Left renal pelvis (tissue), 4 donors: ENCODE measurements at regions not wholly inside any gene's neighbourhood (a gene's known extent, or its start where the extent isn't known, plus 50 kb on each side); places are given as distances from the start of the nearest gene placed in this dataset.

ENCODE experiments used
- DNase-seq, 4 donors: peaks; one replicate each; pipeline ENCODE4 v3.0.0-alpha.2; 2013; ENCODE audit warnings: low read depth in 4 of 4, low spot score in 3 of 4

GRCh38 chr11:94671553-94672366, 96.4 kb upstream of the AMOTL1 start:
- no peak for DNase-seq

- DNase-seq = no peak
Observed at GRCh38 chr11:94672636-94673035, 95.5 kb upstream of the AMOTL1 start.

GRCh38 chr11:94673386-94673785, 94.8 kb upstream of the AMOTL1 start:
- no peak for DNase-seq

- DNase-seq = no peak
Observed at GRCh38 chr11:94673951-94674491, 94.1 kb upstream of the AMOTL1 start.

- no peak for DNase-seq
Observed at GRCh38 chr11:94675239-94675638, 92.9 kb upstream of the AMOTL1 start.

- DNase-seq = no peak
Observed at GRCh38 chr11:94675813-94676212, 92.3 kb upstream of the AMOTL1 start.

GRCh38 chr11:94676814-94677213, 91.3 kb upstream of the AMOTL1 start:
- DNase-seq = no peak

- no peak for DNase-seq
Observed at GRCh38 chr11:94678236-94678635, 89.9 kb upstream of the AMOTL1 start.

GRCh38 chr11:94678901-94679300, 89.3 kb upstream of the AMOTL1 start:
- DNase-seq = no peak

- no peak for DNase-seq
Observed at GRCh38 chr11:94680426-94680825, 87.7 kb upstream of the AMOTL1 start.

- no peak for DNase-seq
Observed at GRCh38 chr11:94681140-94681539, 87.0 kb upstream of the AMOTL1 start.

- DNase-seq = no peak
Observed at GRCh38 chr11:94681852-94682251, 86.3 kb upstream of the AMOTL1 start.

- DNase-seq = no peak
Observed at GRCh38 chr11:94694309-94695060, 73.7 kb upstream of the AMOTL1 start.

GRCh38 chr11:94697156-94697555, 71.0 kb upstream of the AMOTL1 start:
- DNase-seq = peak in 1 of 4 donors; percentile 30

GRCh38 chr11:94700622-94701021, 67.5 kb upstream of the AMOTL1 start:
- DNase-seq = no peak

GRCh38 chr11:94702481-94702880, 65.7 kb upstream of the AMOTL1 start:
- no peak for DNase-seq

- DNase-seq = no peak
Observed at GRCh38 chr11:94705419-94705818, 62.7 kb upstream of the AMOTL1 start.

GRCh38 chr11:94705891-94706615, 62.1 kb upstream of the AMOTL1 start:
- no peak for DNase-seq

- no peak for DNase-seq
Observed at GRCh38 chr11:94708176-94708575, 60.0 kb upstream of the AMOTL1 start.

- no peak for DNase-seq
Observed at GRCh38 chr11:94708642-94709041, 59.5 kb upstream of the AMOTL1 start.

- no peak for DNase-seq
Observed at GRCh38 chr11:94715225-94715624, 52.9 kb upstream of the AMOTL1 start.
